Esophagus (tissue), 2 donors: ENCODE measurements at regions not wholly inside any gene's neighbourhood (a gene's known extent, or its start where the extent isn't known, plus 50 kb on each side); places are given as distances from the start of the nearest gene placed in this dataset.

Experiments used
- H3K27ac ChIP-seq, 2 donors: one replicate each; pipeline ENCODE4 v1.5.1; 2013; ENCODE audit warnings: low read depth in 2 of 2, mild to moderate bottlenecking in 2 of 2, inconsistent platforms in 1 of 2, low read length in 1 of 2, moderate library complexity in 1 of 2
- H3K27me3 ChIP-seq, 2 donors: one replicate each; pipeline ENCODE4 v1.6.1; 2013; ENCODE audit warnings: low read length in 2 of 2, control low read depth in 1 of 2, mild to moderate bottlenecking in 1 of 2; ENCODE audit not compliant: insufficient read depth in 2 of 2, control insufficient read depth in 1 of 2
- H3K36me3 ChIP-seq, 2 donors: one replicate each; pipeline ENCODE4 v1.6.1; 2013; ENCODE audit warnings: low read length in 1 of 2; ENCODE audit not compliant: control insufficient read depth in 2 of 2, insufficient read depth in 2 of 2
- H3K4me1 ChIP-seq, 2 donors: one replicate each; pipeline ENCODE4 v1.6.1; 2013; ENCODE audit warnings: low read length in 1 of 2; ENCODE audit not compliant: control insufficient read depth in 2 of 2, insufficient read depth in 2 of 2
- H3K4me3 ChIP-seq, 2 donors: one replicate each; pipeline ENCODE4 v1.5.1; 2013; ENCODE audit warnings: low read length in 2 of 2, mild to moderate bottlenecking in 2 of 2, low read depth in 1 of 2, moderate library complexity in 1 of 2
- H3K9me3 ChIP-seq, 2 donors: one replicate each; pipeline ENCODE4 v1.6.1; 2013; ENCODE audit warnings: mild to moderate bottlenecking in 2 of 2, low read depth in 1 of 2, low read length in 1 of 2, moderate library complexity in 1 of 2; ENCODE audit not compliant: control insufficient read depth in 2 of 2, insufficient read depth in 1 of 2
- WGBS, 2 donors: extraction: QIAGEN DNeasy Blood & Tissue Kit; methylation state at CpG; one replicate each; pipeline ENCODE4 v1.1.7; 2013; 5-methylcytosine and 5-hydroxymethylcytosine counted together
- donor health status: healthy with polysubstance abuse.
- donor health status: Bipolar disorder and iron deficiency.

GRCh38 chr5:21694567-21694966 lies 1158.6 kb downstream of the CDH12 start:
- Histone ChIP-seq H3K4me1 (no peaks in the 10 kb centered on the region), H3K9me3 (no peaks in the 10 kb centered on the region), H3K4me3 (no peak overlapping the region), H3K27me3 (no peaks in the 10 kb centered on the region), H3K36me3 (no peaks in the 10 kb centered on the region), H3K27ac (no peak overlapping the region)
- WGBS, 2 donors: 71 to 76% methylated on average over 2 of the region's 2 CpGs

GRCh38 chr5:21693591-21693990 lies 1159.6 kb downstream of the CDH12 start:
- no peak overlapping the region for H3K27ac ChIP-seq
- no peaks in the 10 kb centered on the region for H3K4me1 ChIP-seq
- H3K4me3 ChIP-seq: no peak overlapping the region
- no peaks in the 10 kb centered on the region for H3K36me3 ChIP-seq
- H3K9me3 ChIP-seq: no peaks in the 10 kb centered on the region
- H3K27me3 ChIP-seq: no peaks in the 10 kb centered on the region

- Histone ChIP-seq H3K4me1 (no peaks in the 10 kb centered on the region), H3K4me3 (no peak overlapping the region), H3K9me3 (no peaks in the 10 kb centered on the region), H3K36me3 (no peaks in the 10 kb centered on the region), H3K27ac (no peak overlapping the region), H3K27me3 (no peaks in the 10 kb centered on the region)
- WGBS, 2 donors: 47 to 85% methylated on average over 3 of the region's 3 CpGs
These were observed 1163.6 kb downstream of the CDH12 start for GRCh38 chr5:21689587-21689986.

- H3K4me3 ChIP-seq: no peak overlapping the region
- no peaks in the 10 kb centered on the region for H3K27me3 ChIP-seq
- no peaks in the 10 kb centered on the region for H3K4me1 ChIP-seq
- no peak overlapping the region for H3K27ac ChIP-seq
- 44 to 81% methylated on average over 1 of the region's 1 CpG for WGBS, 2 donors
- no peaks in the 10 kb centered on the region for H3K9me3 ChIP-seq
- no peaks in the 10 kb centered on the region for H3K36me3 ChIP-seq
These were observed 1164.5 kb downstream of the CDH12 start for GRCh38 chr5:21688655-21689054.

- Histone ChIP-seq H3K4me3 (no peak overlapping the region), H3K27me3 (no peaks in the 10 kb centered on the region), H3K27ac (no peak overlapping the region), H3K36me3 (no peaks in the 10 kb centered on the region), H3K4me1 (no peaks in the 10 kb centered on the region), H3K9me3 (no peaks in the 10 kb centered on the region)
- 78 to 81% methylated on average over 5 of the region's 5 CpGs for WGBS, 2 donors
These were observed 1165.5 kb downstream of the CDH12 start for GRCh38 chr5:21687621-21688020.

- Histone ChIP-seq H3K36me3 (no peaks in the 10 kb centered on the region), H3K27me3 (no peaks in the 10 kb centered on the region), H3K27ac (no peak overlapping the region), H3K4me1 (no peaks in the 10 kb centered on the region), H3K4me3 (no peak overlapping the region), H3K9me3 (no peaks in the 10 kb centered on the region)
- 73 to 78% methylated on average over 4 of the region's 4 CpGs for WGBS, 2 donors
These were observed 1166.4 kb downstream of the CDH12 start for GRCh38 chr5:21686706-21687105.

- Histone ChIP-seq H3K4me3 (no peak overlapping the region), H3K36me3 (no peaks in the 10 kb centered on the region), H3K9me3 (no peaks in the 10 kb centered on the region), H3K27ac (no peak overlapping the region), H3K27me3 (no peaks in the 10 kb centered on the region), H3K4me1 (no peaks in the 10 kb centered on the region)
- WGBS, 2 donors: 73 to 81% methylated on average over 4 of the region's 4 CpGs
These were observed 1167.6 kb downstream of the CDH12 start for GRCh38 chr5:21685522-21685921.

GRCh38 chr5:21684992-21685391 lies 1168.2 kb downstream of the CDH12 start:
- 48 to 61% methylated on average over 1 of the region's 1 CpG for WGBS, 2 donors
- no peaks in the 10 kb centered on the region for H3K36me3 ChIP-seq
- no peaks in the 10 kb centered on the region for H3K27me3 ChIP-seq
- H3K27ac ChIP-seq: no peak overlapping the region
- H3K4me1 ChIP-seq: no peaks in the 10 kb centered on the region
- H3K4me3 ChIP-seq: no peak overlapping the region
- H3K9me3 ChIP-seq: no peaks in the 10 kb centered on the region

GRCh38 chr5:21681911-21682310 lies 1171.2 kb downstream of the CDH12 start:
- Histone ChIP-seq H3K4me1 (no peaks in the 10 kb centered on the region), H3K9me3 (no peaks in the 10 kb centered on the region), H3K36me3 (no peaks in the 10 kb centered on the region), H3K27me3 (no peaks in the 10 kb centered on the region), H3K4me3 (no peak overlapping the region), H3K27ac (no peak overlapping the region)
- WGBS, 2 donors: 72 to 77% methylated on average over 2 of the region's 2 CpGs

GRCh38 chr5:21680641-21681040 lies 1172.5 kb downstream of the CDH12 start:
- WGBS, 2 donors: 66 to 78% methylated on average over 2 of the region's 2 CpGs
- Histone ChIP-seq H3K27me3 (no peaks in the 10 kb centered on the region), H3K27ac (no peak overlapping the region), H3K9me3 (no peaks in the 10 kb centered on the region), H3K4me1 (no peaks in the 10 kb centered on the region), H3K36me3 (no peaks in the 10 kb centered on the region), H3K4me3 (no peak overlapping the region)
